ENCODE measurements at regions not wholly inside any gene's neighbourhood (a gene's known extent, or its start where the extent isn't known, plus 50 kb on each side); places are given as distances from the start of the nearest gene placed in this dataset.
"Not testable (repeated sequence)": the region's sequence is repeated elsewhere in the genome, so short reads cannot be mapped to it uniquely, and the experiment has no call there.

DNA sequence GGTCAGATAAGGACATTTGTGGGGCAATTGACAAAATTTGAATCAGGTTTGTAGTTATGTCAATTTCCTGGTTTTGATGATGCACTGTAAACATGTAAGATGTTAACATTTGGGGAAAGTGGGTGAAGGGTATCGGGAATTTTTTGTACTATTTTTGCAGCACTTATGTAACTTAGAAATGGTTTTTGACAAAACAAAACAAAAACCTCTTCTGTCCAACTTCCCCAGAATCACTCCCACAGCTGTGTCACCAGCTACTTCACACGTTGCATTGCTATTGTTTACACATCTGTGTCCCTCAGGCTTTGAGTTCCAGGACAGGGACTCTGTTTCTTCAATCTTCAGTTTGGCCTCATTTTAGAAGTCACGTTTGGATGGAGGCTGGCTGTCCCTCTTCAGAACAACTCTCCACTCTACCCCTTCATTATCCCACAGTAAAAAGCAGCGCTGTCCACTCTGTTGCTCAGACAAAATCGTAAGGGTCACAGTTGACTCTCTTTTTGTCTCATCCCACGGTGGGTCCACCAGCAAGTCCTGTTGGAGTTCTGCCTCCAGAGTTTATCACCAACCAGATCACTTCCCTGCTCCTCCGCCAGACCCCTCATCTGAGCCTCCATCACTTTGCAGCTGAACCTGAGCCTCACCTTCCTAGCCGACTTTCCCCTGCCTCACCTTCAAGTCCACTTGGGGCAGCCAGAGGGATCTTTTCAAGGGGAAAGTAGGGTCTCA is 63.2 kb downstream of the NENF start:
- no peak for DNase-seq
- intact Hi-C loops (cut with DNase I), result no loop called here

DNA sequence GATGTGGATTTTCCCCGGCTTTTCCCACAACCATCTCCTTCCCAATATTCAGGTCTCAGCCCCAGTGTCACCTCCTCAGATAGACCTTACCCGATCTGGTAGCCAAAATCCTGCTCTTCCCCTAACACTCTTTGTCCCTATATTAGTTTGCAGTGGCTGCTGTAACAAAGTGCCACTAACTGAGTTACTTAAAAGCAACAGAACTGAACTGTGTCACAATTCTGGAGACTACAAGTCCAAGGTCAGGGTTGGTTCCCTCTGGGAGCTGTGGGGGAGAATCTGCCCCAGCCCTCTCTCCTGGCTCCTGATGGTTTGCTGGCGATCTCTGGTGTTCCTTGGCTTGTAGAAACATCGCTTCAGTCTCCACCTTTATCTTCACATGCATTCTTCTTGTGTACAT is 64.0 kb downstream of the NENF start:
- no peak for DNase-seq
- intact Hi-C loops (cut with DNase I), result no loop called here

DNA sequence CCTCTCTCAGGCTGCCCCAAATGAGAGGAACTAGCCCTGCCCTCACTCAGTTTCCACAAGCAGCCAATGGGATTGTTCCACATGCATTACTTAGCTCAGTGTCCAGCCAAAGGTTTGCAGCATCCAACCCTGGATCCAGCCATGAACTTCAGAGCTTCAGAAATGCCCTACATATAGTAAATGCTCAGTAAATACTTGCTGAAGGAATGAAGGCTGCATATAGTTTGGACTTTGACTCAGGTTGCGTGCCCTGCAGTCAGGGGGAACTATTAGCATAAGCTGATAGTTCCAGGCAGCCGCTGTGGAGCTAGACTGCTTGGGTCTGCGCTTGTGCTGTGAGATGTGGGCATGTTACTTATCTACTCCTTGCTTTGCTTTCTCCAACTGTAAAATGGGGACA is 64.8 kb downstream of the NENF start:
- DNase-seq, result no peak
- intact Hi-C loops (cut with DNase I), result no loop called here

DNA sequence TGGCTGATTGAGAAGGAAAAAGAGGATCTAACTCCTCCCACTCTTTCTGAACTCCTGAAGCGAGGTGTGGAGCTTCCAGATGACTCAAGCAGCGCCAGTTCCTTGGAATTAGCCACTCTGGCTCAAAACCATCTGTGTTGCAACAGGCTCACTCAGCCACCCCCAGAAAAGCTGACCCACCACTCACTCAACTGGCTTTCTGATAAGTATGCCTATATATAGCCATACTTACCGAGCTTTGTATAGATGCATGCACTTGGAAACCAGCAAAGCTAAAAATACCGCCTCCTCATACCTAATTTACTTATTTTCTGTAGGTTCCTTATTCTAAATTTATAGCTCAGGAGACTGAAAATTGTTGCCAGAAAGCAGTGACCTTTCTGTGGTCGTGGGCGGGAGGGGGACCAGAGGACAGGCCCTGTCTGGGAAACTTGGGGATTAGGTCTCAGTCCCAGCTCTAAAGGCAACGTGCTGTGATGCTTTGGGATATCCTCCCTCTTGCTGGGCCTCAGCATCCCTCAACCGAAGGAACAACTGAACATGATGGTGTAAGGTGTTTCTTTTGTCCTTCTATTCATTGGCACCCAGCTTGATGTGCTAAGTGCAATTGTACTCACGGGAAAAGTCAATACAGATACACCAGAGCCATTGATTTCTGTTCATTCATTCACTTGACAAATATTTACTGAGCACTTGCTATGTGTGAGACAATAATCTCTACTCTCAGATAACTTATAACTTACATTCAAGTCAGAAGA is 65.7 kb downstream of the NENF start:
- DNase-seq, result no peak
- intact Hi-C loops (cut with DNase I), result no loop called here

DNA sequence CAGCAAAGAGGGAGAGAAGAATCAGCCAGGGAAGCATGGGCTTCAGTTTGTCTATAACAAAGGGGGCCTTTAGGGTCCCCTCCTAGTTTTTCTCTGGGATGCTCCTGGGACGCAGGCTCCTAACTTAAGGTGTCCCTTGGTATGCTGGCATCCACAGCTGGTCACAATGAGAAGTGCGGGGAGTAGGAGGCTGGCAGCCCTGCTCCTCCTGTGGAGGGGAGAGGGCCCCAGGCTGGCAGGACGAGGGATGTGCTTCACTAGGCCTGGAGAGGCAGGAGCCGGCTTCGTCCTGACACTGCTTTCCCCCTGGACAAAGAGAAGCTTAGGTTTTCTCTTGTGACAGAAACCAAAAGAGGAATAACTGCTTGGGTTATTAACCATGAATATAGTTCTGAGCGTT is 67.6 kb downstream of the NENF start:
- intact Hi-C loops (cut with DNase I), result no loop called here
- no peak for DNase-seq

DNA sequence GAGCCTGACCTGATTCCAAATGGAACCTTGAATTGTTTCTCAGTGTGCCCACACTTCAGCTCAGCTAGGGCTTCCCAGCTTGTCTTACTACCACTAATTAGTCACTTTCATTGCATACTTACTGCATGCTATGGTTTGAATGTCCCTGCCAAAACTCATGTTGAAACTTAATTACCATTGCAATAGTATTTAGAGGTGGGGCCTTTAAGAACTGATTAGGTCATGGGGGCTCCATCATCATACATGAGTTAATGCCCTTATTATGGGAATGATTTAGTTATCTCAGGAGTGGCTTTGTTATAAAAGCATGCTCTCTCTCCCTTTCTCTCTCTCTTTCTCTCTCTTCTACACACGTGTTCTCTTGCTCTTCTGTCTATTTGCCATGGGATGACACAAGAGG is 68.3 kb downstream of the NENF start:
- DNase-seq, result no peak
- intact Hi-C loops (cut with DNase I), result no loop called here

DNA sequence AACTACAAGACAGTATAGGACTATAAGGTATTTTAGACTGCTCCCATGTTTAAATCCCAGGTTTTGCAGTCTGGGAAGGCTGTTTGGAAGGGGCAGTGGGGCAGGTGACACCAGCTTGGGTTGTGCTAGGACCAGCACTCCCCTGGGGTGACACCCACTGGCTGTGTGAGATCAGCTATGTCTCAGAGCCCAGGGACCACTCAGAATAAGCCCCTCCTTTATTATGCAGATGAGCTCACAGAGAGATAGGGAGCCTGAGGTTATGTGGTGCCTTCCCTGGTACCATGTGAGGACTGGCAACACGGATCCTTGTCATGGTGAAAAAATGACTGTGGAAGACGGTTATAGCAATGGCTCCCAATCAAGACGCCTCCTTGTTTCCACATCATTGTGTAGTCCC is 71.0 kb downstream of the NENF start:
- DNase-seq, result no peak
- intact Hi-C loops (cut with DNase I), result no loop called here

DNA sequence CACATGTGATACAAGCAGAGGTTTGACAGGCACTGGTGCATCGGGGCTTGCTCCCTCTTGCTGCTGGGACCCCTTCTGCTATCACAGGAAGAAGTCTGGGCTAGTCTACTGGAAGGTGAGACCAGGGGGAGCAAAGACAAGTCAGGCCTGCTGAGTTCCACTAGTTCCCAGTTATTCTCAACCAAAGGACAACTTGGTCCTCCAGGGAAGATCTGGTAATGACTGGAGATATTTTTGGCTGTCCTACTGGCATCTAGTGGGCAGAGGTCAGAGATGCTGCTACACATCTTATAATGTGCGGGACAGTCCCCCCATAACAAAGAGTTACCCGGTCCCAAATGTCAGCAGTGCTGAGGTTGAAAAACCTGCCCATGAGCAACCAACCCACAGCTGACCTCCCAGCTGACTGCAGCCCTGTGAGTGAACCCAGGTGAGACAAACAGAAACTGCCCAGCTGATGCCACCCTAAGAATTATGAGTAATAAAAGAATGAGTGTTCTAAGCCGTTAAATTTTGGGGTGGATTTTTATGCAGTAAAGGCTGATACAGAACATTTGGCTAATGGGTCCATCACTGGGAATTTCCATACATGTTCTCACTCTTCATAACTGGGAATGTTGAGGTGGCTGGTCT is 71.6 kb downstream of the NENF start:
- DNase-seq, result no peak
- intact Hi-C loops (cut with DNase I), result no loop called here

DNA sequence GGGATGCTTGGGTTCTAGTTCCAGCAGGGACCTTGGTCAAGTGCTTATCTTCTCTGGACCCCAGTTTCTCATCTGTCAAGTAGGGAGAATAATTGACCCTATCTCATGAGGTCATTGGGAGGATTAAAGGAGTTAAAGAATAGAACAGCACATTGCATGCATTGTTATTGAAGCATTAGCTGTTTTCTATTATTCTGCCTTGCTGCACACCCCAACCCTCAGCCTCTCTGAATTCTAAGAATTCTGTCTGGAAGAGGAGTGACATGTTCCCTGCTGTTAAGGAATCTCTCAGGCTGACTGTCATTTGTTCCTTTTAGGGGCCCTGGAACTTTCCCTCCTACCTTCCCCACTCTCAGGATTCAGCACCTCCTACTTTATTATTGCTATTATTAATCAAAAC is 73.9 kb downstream of the NENF start:
- intact Hi-C loops (cut with DNase I), result no loop called here
- peak in 4 of 42 donors; percentile 22 to 52 (median 41) for DNase-seq

DNA sequence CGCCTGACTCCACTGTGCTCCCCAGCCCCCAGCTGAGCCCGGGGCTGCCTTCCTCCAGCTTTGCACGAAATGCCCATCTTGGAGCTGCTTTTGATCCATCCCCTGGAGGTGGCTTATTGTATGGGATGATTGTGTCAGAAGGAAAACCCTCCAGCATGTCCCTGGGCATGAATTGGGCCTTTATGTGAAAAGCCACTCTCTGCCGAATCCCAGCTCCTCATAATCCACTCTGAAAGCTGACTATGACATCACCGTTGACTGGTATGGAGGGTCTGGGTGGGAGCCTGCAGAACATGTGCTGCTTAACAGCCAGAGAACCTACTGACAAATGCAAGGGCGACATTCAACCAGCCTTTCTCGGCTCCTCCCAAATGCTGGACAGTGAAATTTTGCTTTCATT is 74.6 kb downstream of the NENF start:
- intact Hi-C loops (cut with DNase I), result no loop called here
- peak in 7 of 42 donors; percentile 13 to 58 (median 31) for DNase-seq

DNA sequence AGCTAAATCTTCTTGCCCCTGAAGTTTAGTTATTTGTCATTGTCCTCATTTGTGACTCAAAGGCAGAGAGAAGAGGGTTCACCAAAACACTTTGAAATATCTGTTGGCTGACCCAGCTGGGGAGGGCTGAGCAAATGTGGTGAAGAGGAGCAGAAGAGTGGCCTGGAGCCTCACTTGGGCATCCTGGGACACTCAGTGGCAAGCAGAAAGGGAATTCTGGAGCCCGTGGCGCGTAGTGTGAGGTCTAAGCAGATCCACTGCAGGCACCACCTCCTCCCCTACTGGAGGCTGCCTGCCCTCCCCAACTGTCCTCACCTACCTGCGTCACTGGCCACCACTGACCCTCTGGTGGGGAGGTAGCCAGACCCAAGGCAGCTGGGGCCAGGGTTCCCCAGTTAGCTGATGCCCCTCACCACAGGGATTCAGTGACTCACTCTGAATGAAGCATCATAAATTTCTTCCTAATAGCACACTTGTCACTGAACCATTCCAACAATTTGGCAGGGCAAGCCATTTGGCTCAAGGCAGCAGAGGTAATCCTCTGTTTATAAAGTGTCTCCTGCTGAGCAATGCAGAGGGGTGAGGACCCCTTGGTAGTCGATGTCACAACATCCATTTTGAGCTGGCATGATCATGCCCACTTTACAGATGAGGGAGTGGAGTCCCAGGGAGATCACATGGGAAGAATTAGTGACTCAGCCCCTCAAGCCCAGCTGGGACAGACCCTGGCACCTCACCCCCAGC is 80.3 kb downstream of the NENF start:
- intact Hi-C loops (cut with DNase I), result no loop called here
- DNase-seq, result no peak

DNA sequence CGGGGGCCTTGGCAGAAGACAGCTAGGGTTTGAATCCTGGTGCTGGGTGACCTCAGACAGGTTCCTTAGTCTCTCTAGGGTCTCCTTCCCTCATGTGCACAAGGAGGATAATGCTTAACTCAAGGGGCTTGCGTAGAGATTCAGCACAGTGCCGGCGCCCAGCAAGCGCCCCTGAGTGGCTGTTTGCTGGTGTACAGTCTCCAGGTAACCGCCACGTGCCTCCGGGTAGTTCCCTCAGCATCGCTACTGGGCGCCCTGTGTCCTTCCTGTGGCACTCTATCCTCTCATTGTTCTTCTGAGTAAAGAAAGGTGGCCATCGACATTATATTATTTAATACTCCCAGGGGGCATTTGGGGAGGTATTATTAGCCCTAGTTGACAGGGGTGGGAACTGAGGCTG is 80.9 kb downstream of the NENF start:
- intact Hi-C loops (cut with DNase I), result no loop called here
- DNase-seq, result no peak

DNA sequence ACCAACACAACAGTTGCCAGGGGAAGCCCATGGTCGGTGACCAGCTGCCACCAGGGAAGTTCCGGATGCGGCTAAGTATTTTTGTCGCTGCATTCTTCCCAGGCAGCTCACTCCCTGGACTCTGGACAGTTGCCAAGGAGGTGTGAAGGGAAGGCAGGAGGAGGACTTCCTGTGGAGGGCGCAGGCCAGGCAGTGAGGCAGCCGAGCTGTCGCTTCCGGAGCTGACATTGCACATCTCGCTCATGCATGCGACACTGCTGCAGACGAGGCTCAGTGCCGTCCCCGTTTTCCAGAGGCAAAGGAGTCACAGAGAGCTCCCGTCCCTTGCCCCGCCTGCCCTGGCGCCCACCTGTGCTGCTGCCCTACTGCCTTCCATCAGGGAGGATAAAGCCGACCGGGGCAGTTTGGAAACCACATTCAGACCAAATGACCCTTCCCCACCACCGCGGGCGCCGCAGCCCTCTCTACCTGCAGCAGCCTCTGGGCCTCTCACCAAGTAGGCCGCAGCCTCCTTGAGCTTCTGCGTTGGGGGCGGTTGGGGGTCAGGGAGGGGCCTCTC is 81.4 kb downstream of the NENF start:
- intact Hi-C loops (cut with DNase I), result no loop called here
- peak in 12 of 42 donors; percentile 8 to 56 (median 20) for DNase-seq

DNA sequence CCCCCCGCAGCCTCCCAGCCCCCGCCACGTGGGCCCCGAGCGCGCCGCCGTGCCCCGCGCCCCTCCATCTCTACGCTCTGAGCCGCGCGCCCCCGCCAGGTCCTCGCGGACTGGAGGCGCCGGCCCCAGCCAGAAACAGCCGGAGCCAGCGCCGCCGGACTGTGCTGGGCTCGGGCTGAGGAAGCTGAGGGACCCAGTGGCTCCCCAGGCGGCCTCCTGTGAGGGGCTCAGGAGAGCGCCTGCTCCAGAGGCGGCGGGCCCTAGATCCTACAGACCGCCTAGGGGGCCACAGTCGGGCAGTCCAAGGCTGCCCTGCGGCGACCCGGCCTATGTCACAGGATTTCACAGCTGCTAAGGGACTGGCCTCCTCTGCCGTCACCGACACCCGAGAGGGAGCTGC is 82.1 kb downstream of the NENF start:
- DNase-seq, result peak in 30 of 42 donors; percentile 8 to 67 (median 39)

DNA sequence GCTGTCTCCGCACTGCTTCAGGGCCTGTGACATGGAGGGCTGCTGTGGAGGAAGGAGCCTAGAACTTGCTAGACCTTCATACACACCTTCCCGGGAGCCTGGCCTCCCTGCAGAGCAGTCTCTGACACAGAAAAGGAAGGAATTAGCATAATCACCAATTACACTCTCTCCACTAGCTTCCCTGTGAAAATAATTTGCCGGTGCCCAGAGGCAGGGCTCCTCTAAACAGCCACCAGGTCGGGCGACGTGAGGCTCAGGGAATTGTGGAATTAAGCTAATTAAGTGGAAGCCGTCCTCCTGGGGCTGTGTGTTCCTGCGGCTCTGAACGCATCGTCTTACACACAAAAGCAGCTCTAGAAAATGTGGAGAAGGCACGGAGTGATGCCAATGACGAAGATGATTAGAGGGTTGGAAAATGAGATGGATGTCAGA is 82.6 kb downstream of the NENF start:
- DNase-seq, result peak in 9 of 42 donors; percentile 4 to 39 (median 22)
- intact Hi-C loops (cut with DNase I), result no loop called here

More for the DNA sequence above, 82.1 kb downstream of the NENF start:
- intact Hi-C loops (cut with DNase I), result no loop called here

DNA sequence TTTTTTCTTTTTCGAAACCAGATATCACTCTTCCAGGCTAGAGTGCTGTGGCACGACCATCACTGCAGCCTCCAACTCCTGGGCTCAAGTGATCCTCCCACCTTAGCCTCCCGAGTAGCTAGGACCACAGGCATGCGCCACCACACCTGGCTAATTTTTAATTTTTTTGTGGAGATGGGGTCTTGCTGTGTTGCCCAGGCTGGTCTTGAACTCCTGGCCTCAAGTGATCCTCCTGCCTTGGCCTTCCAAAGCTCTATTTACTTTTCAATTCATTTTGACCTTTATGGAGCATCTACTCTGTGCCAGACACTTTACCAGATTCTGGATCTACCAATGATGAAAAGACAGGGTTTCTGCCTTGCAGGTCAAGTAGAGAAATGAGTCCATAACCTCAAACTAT is 83.3 kb downstream of the NENF start:
- DNase-seq; intact Hi-C loops (cut with DNase I): not testable (repeated sequence)

DNA sequence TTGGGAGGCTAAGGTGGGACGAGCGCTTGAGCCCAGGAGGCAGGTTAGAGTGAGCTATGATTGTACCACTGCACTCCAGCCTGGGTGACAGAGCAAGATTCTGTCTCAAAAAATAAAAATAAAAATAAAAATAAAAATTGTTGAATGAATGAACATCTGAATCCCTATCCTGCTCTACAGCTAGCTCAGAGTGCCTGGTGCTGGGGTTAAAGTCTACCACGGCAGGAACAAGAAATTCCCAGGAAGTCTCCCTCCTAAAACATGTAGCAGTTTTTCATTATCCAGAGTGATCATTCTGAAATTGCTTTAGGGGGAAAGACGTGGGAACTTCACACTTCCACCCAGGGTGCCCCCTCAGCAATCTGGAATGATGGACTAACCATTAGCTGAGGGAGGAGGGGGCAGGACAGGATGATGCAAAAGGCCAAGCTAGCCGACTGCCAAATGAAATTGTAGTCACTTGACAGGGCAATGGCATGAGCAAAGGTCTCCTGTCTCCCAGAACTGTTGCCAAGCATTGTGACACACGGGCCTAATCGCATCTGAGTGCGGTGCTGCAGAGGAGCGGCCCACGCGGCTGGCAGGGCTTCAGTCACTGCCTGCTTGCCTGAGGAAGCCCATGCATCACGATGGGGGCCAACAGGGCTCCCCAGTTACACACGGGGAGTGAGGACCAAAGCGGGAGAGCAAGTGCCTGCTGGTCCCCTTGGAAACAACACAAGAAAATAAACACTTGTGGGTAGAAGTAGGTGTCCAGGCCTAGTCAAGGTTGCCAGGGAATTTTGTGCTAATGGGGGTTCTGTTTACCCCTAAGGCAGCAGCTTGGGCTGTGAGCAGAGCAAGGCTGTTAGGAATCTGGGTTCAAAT is 85.7 kb downstream of the NENF start:
- intact Hi-C loops (cut with DNase I), result no loop called here
- peak in 11 of 42 donors; percentile 9 to 51 (median 19) for DNase-seq

DNA sequence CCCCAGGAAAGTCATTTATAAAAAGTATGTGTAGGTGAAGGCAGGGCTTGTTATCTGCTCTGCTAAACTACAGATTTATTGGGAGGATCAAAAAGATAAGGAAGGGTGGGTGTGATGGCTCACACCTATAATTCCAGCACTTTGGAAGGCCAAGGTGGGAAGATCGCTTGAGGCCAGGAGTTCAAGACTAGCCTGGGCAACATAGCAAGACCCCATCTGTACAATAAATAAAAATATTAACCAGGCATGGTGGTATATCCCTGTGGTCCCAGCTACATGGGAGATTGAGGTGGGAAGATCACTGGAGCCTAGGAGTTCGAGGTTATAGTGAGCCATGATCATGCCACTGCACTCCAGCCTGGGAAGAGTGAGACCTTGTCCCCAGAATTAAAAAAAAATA is 86.4 kb downstream of the NENF start:
- no peak for DNase-seq
- intact Hi-C loops (cut with DNase I), result no loop called here
